AG04450 (cell line): ENCODE measurements at regions not wholly inside any gene's neighbourhood (a gene's known extent, or its start where the extent isn't known, plus 50 kb on each side); places are given as distances from the start of the nearest gene placed in this dataset.

Source experiments
- CTCF ChIA-PET: fragments of 300-600, 350-600 bp; formaldehyde crosslinking; extraction: SDS; loops from one replicate; lab custom pipeline; 2022; ENCODE audit warnings: antibody characterized with exemption, inconsistent platforms; lab: Charles Lee
- POLR2A ChIA-PET: fragments of 350-600 bp; formaldehyde crosslinking; extraction: SDS; loops from one replicate; lab custom pipeline; 2021; ENCODE audit warnings: antibody characterized with exemption, inconsistent platforms; lab: Yijun Ruan, JAX
- DNase-seq: peaks from one replicate; pipeline ENCODE4 v3.0.0-alpha.2; 2011; ENCODE audit warnings: low read depth, low spot score
- H3K27ac ChIP-seq: one replicate; pipeline ENCODE4 v1.5.1; 2012; ENCODE audit warnings: low read depth, low read length, control low read depth
- H3K27me3 ChIP-seq: one replicate; pipeline ENCODE4 v1.6.0; 2012; ENCODE audit warnings: low read length; ENCODE audit not compliant: control insufficient read depth, insufficient read depth
- H3K4me3 ChIP-seq: 2 replicates; pipeline ENCODE4 v1.5.1; 2011; ENCODE audit warnings: mild to moderate bottlenecking, low read depth, low read length, control low read depth
- H3K9me3 ChIP-seq: 2 replicates; pipeline ENCODE4 v1.5.1; 2012; ENCODE audit warnings: low read length; ENCODE audit not compliant: control insufficient read depth, insufficient read depth
- CTCF ChIP-seq: IDR thresholded peaks from 2 replicates; pipeline ENCODE4 v1.5.1; 2011; ENCODE audit warnings: low read depth, low read length, control low read depth, inconsistent platforms

DNA sequence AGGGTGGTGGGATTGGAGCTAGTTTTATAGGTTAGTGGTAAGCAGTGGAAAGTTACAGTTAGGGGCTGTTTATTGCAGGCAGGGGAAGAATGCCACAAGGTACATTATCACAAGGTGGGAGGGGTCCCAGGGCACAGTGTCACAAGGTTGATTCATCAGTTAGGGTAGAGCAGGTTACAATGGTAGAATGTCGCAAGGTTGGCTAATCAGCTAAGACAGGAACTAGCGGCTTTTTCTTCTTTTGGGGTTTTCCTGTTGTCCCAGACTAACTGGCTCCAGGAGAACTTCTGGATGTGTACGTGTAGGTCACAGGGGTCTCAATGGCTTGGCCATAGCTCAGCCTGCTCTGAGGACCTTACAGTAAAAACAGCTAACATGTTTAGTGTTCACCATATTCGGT lies 1221.1 kb downstream of the SLITRK1 start:
- Histone ChIP-seq H3K27me3 (no peaks in the 10 kb centered on the region), H3K9me3 (no peaks in the 10 kb centered on the region), H3K4me3 (no peak overlapping the region), H3K27ac (no peak overlapping the region)
- DNase-seq: no peak
- CTCF ChIA-PET: no interaction called here
- POLR2A ChIA-PET: no interaction called here
- no peak for TF ChIP-seq CTCF

DNA sequence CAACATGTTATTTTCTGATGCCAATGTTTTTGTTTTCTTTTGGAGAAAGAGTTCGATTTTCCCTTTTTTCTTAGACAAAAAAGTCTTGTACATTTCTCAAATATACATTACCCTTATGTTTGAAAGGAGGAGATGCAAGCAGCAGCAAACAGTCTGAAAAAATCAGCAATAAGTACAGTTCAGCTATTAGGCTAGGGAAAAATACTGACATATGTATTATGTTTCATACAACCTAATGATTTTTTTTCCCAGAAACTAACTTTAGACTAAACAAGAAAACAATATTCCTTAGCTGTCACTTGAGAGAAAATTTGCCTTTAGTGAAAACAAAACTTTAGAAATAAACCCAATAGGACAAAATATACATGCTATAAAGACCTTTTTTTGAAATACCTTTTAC lies 1223.5 kb downstream of the SLITRK1 start:
- H3K4me3 ChIP-seq: no peak overlapping the region
- CTCF ChIA-PET: no interaction called here
- no peak for TF ChIP-seq CTCF
- POLR2A ChIA-PET: no interaction called here
- DNase-seq: no peak
- no peak overlapping the region for H3K27ac ChIP-seq
- no peaks in the 10 kb centered on the region for H3K27me3 ChIP-seq
- H3K9me3 ChIP-seq: no peaks in the 10 kb centered on the region

GRCh38 chr13:82657471-82657870 lies 1224.8 kb downstream of the SLITRK1 start:
- CTCF ChIA-PET: interaction anchor here (0.6 kb wide), 1 partner anchor 70 kb away, joined by 6 read pairs; no protein-coding TSS in a partner anchor

DNA sequence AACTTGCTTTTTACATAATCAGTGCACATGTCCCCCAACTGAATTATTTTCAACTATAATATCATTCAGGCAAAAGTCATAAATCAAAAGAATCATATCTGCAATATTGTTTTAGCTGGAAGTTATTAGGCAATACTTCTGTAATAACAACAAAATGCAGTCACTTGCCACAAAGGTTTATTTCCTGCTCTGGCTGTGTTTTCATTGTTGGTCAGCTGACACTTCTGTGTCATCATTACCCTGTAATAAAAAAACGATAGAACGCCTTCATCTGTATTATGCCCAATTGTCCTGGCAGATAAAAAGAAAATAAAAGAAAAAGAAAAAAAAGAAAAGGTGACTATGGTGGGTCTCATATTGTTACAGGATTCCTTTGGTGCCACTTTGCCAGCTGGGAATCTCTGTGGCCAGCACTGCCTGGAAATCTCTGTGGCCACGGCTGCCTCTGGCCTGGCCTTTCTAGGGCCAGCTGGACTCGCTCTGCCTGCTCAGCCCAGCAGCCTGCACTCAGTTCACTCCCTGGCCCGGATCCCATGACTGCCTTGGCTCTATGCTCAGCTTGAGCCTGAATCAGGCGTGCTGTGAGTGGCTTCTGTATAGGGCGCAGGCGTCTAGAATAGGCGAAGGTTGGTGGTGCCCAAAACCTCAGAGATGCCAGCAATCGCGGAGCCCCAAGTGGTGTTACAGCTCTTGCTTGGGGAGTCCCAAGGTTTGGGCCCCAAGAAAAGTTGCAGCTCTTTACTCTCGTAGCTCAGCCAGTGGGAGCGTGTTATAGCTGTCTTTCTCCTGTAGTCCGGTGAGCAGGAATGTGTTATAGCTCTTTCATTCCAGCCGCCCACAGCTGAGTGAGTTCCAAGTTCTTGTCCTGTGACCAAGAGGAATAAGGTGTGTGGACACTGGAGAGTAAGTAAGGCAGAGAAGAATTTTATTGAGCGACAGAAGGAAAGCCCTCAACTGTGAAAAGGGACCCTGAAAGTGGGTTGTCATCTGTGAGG lies 1227.1 kb downstream of the SLITRK1 start:
- ChIA-PET POLR2A (no interaction called here), CTCF (interaction anchor here (0.6 kb wide), 1 partner anchor 1982 kb away, joined by 5 read pairs; no protein-coding TSS in a partner anchor)
- H3K27me3 ChIP-seq: no peaks in the 10 kb centered on the region
- H3K9me3 ChIP-seq: no peaks in the 10 kb centered on the region
- TF ChIP-seq CTCF: 0 out of 2 replicates have a peak, but pooled peaks have one; percentile 9
- peak; percentile 56 for DNase-seq
- peak overlapping the region; percentile 4 for H3K4me3 ChIP-seq
- peak overlapping the region; percentile 86 for H3K27ac ChIP-seq

More at GRCh38 chr13:82657471-82657870, 1224.8 kb downstream of the SLITRK1 start:
- POLR2A ChIA-PET: no interaction called here
- Histone ChIP-seq H3K27me3 (no peaks in the 10 kb centered on the region), H3K4me3 (no peak overlapping the region), H3K9me3 (no peaks in the 10 kb centered on the region), H3K27ac (no peak overlapping the region)
- no peak for DNase-seq
- no peak for TF ChIP-seq CTCF

GRCh38 chr13:82654143-82654542 lies 1228.1 kb downstream of the SLITRK1 start:
- DNase-seq: no peak
- H3K4me3 ChIP-seq: no peak overlapping the region
- no peaks in the 10 kb centered on the region for H3K27me3 ChIP-seq
- no peak for TF ChIP-seq CTCF
- ChIA-PET CTCF (no interaction called here), POLR2A (no interaction called here)
- H3K9me3 ChIP-seq: no peaks in the 10 kb centered on the region
- H3K27ac ChIP-seq: no peak overlapping the region
